Prostate gland (tissue), 2 donors: ENCODE measurements at regions not wholly inside any gene's neighbourhood (a gene's known extent, or its start where the extent isn't known, plus 50 kb on each side); places are given as distances from the start of the nearest gene placed in this dataset.

Experiments used
- POLR2A ChIP-seq: fragments of 450-650 bp; IDR thresholded peaks from one replicate; pipeline ENCODE4 v1.6.1; 2016; ENCODE audit warnings: antibody characterized with exemption, mild to moderate bottlenecking
- TF ChIP-seq, protein P1 (sequence below), 4 experiments: fragments of 200-600 bp in 2 of 4; fragments of 450-650 bp in 2 of 4; sonication (generic) in 2 of 4; IDR thresholded peaks; 1 replicate in 3 of 4; 2 replicates in 1 of 4; pipeline ENCODE4 v1.5.1; 2016 to 2019; ENCODE audit warnings: antibody characterized with exemption in 4 of 4, mild to moderate bottlenecking in 2 of 4, moderate library complexity in 2 of 4

DNA sequence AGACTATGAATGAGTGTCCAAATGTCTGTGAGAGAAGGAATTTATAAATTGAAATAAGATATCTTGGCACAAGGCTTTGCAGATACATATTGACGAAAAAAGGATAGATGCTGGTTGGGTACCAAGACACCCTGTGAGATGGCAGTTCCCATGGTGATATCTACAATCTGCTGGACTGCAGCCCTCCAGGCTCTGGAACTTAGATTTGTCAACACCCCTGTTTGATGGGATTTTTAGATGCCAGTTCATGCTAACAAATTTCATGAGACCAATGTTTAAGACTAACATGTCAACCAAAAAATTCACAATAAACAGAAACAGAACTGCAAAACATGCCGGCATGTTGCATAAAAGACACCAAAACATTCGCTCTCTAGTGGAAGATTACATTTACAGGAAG lies 400.3 kb upstream of the CNTNAP5 start:
- TF ChIP-seq, protein P1, sequence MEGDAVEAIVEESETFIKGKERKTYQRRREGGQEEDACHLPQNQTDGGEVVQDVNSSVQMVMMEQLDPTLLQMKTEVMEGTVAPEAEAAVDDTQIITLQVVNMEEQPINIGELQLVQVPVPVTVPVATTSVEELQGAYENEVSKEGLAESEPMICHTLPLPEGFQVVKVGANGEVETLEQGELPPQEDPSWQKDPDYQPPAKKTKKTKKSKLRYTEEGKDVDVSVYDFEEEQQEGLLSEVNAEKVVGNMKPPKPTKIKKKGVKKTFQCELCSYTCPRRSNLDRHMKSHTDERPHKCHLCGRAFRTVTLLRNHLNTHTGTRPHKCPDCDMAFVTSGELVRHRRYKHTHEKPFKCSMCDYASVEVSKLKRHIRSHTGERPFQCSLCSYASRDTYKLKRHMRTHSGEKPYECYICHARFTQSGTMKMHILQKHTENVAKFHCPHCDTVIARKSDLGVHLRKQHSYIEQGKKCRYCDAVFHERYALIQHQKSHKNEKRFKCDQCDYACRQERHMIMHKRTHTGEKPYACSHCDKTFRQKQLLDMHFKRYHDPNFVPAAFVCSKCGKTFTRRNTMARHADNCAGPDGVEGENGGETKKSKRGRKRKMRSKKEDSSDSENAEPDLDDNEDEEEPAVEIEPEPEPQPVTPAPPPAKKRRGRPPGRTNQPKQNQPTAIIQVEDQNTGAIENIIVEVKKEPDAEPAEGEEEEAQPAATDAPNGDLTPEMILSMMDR (IDR thresholded peaks at IDR 0.05) = no peak
- TF ChIP-seq POLR2A = no peak
